Stimulated activated CD8-positive, alpha-beta memory T cell treated with anti-CD3 and anti-CD28 coated beads, Interleukin-7, amount 100 ng/mL, for 1 hour (primary cell): ENCODE measurements at regions not wholly inside any gene's neighbourhood (a gene's known extent, or its start where the extent isn't known, plus 50 kb on each side); places are given as distances from the start of the nearest gene placed in this dataset.
"Not testable (repeated sequence)": the region's sequence is repeated elsewhere in the genome, so short reads cannot be mapped to it uniquely, and the experiment has no call there.

Experiments
- DNase-seq, 2 donors: peaks; one replicate each; pipeline ENCODE4 v3.0.0-alpha.2; 2020; ENCODE audit warnings: low read depth in 2 of 2

- not testable (repeated sequence) for DNase-seq
These were observed 116.1 kb upstream of the GJE1 start for GRCh38 chr6:142016666-142017065.

- not testable (repeated sequence) for DNase-seq
These were observed 117.3 kb upstream of the GJE1 start for GRCh38 chr6:142015463-142015862.

- DNase-seq, result no peak
These were observed 117.7 kb upstream of the GJE1 start for GRCh38 chr6:142015011-142015410.

- DNase-seq, result no peak
These were observed 118.2 kb upstream of the GJE1 start for GRCh38 chr6:142014515-142014914.

GRCh38 chr6:142013875-142014495, 118.7 kb upstream of the GJE1 start:
- no peak for DNase-seq

- DNase-seq, result no peak
These were observed 119.4 kb upstream of the GJE1 start for GRCh38 chr6:142013287-142013686.

GRCh38 chr6:142011775-142012174, 121.0 kb upstream of the GJE1 start:
- no peak for DNase-seq

GRCh38 chr6:142011156-142011555, 121.6 kb upstream of the GJE1 start:
- no peak for DNase-seq

- DNase-seq, result no peak
These were observed 123.1 kb upstream of the GJE1 start for GRCh38 chr6:142009647-142010046.

GRCh38 chr6:142008781-142009180, 123.9 kb upstream of the GJE1 start:
- DNase-seq, result no peak

- no peak for DNase-seq
These were observed 124.5 kb upstream of the GJE1 start for GRCh38 chr6:142008016-142008735.

GRCh38 chr6:142005021-142005420, 127.7 kb upstream of the GJE1 start:
- DNase-seq, result no peak

- DNase-seq, result no peak
These were observed 129.8 kb upstream of the GJE1 start for GRCh38 chr6:142002825-142003405.

GRCh38 chr6:141996823-141997222, 135.9 kb upstream of the GJE1 start:
- no peak for DNase-seq

- no peak for DNase-seq
These were observed 140.6 kb upstream of the GJE1 start for GRCh38 chr6:141992109-141992508.

- DNase-seq, result no peak
These were observed 141.9 kb upstream of the GJE1 start for GRCh38 chr6:141990840-141991239.

- DNase-seq, result no peak
These were observed 143.1 kb upstream of the GJE1 start for GRCh38 chr6:141989706-141989959.

GRCh38 chr6:141988954-141989705, 143.6 kb upstream of the GJE1 start:
- no peak for DNase-seq

- no peak for DNase-seq
These were observed 144.4 kb upstream of the GJE1 start for GRCh38 chr6:141988327-141988726.

- DNase-seq, result no peak
These were observed 146.3 kb upstream of the GJE1 start for GRCh38 chr6:141986457-141986856.

GRCh38 chr6:141981190-141981589, 151.5 kb upstream of the GJE1 start:
- DNase-seq, result no peak

GRCh38 chr6:141977782-141978181, 154.9 kb upstream of the GJE1 start:
- no peak for DNase-seq

GRCh38 chr6:141976994-141977393, 155.7 kb upstream of the GJE1 start:
- DNase-seq, result no peak
